Suprapubic skin (tissue), 4 donors: ENCODE measurements at regions not wholly inside any gene's neighbourhood (a gene's known extent, or its start where the extent isn't known, plus 50 kb on each side); places are given as distances from the start of the nearest gene placed in this dataset.

ENCODE experiments used
- CTCF ChIP-seq, 2 donors: fragments of 200-600 bp in 1 of 2; fragments of 450-650 bp in 1 of 2; sonication (generic) in 1 of 2; IDR thresholded peaks; one replicate each; pipeline ENCODE4 v1.5.1; 2016 to 2019; ENCODE audit warnings: antibody characterized with exemption in 2 of 2, mild to moderate bottlenecking in 1 of 2, moderate library complexity in 1 of 2
- EP300 ChIP-seq: sonication (generic); formaldehyde crosslinking; IDR thresholded peaks from one replicate; pipeline ENCODE4 v1.6.1; 2017; ENCODE audit warnings: antibody characterized with exemption
- POLR2A ChIP-seq, 2 donors: fragments of 450-650 bp; IDR thresholded peaks; one replicate each; pipeline ENCODE4 v1.6.1; 2017; ENCODE audit warnings: antibody characterized with exemption in 2 of 2, mild to moderate bottlenecking in 2 of 2, moderate library complexity in 2 of 2
- POLR2AphosphoS5 ChIP-seq, 3 donors: sonication (generic); formaldehyde crosslinking; IDR thresholded peaks; one replicate each; pipeline ENCODE4 v1.6.1; 2017; ENCODE audit warnings: antibody characterized with exemption in 3 of 3

GRCh38 chr7:149669121-149669818, 104.1 kb downstream of the ZNF467 start:
- TF ChIP-seq CTCF (IDR thresholded peaks at IDR 0.05) (no peak), POLR2A (IDR thresholded peaks at IDR 0.05) (no peak), EP300 (no peak), POLR2AphosphoS5 (IDR thresholded peaks at IDR 0.05) (no peak)
